Naive B cell (primary cell): ENCODE measurements at regions not wholly inside any gene's neighbourhood (a gene's known extent, or its start where the extent isn't known, plus 50 kb on each side); places are given as distances from the start of the nearest gene placed in this dataset.

ENCODE experiments used
- ATAC-seq, 2 donors: fragments of 150-1000 bp; cut with Tn5 transposase; 2 replicates each; pipeline ENCODE4 v1.10.0; 2021; ENCODE audit warnings: low read depth in 2 of 2, mild to moderate bottlenecking in 2 of 2, moderate library complexity in 2 of 2
- DNase-seq: peaks from one replicate; pipeline ENCODE4 v3.0.0; 2022
- H3K27ac Mint-ChIP-seq, 6 donors: one replicate each; pipeline ENCODE4 v1.8.0; 2020 to 2022; ENCODE audit warnings: mild to moderate bottlenecking in 6 of 6, mixed read lengths in 6 of 6, moderate library complexity in 5 of 6, inconsistent platforms in 2 of 6
- H3K27me3 Mint-ChIP-seq, 3 donors: one replicate each; pipeline ENCODE4 v1.8.0; 2021 to 2022; ENCODE audit warnings: mixed read lengths in 3 of 3, mild to moderate bottlenecking in 1 of 3
- H3K36me3 Mint-ChIP-seq, 2 donors: one replicate each; pipeline ENCODE4 v1.8.0; 2020 to 2022; ENCODE audit warnings: mixed read lengths in 2 of 2, inconsistent platforms in 1 of 2, mild to moderate bottlenecking in 1 of 2
- H3K4me1 Mint-ChIP-seq, 3 donors: one replicate each; pipeline ENCODE4 v1.8.0; 2020 to 2022; ENCODE audit warnings: mixed read lengths in 3 of 3, inconsistent platforms in 1 of 3, mild to moderate bottlenecking in 1 of 3, moderate library complexity in 1 of 3
- H3K4me3 Mint-ChIP-seq, 8 donors: one replicate each; pipeline ENCODE4 v1.8.0; 2020 to 2022; ENCODE audit warnings: mild to moderate bottlenecking in 8 of 8, mixed read lengths in 8 of 8, moderate library complexity in 8 of 8, inconsistent platforms in 2 of 8
- H3K9me3 Mint-ChIP-seq, 7 donors: one replicate each; pipeline ENCODE4 v1.8.0; 2020 to 2022; ENCODE audit warnings: mixed read lengths in 7 of 7, mild to moderate bottlenecking in 5 of 7, inconsistent platforms in 2 of 7, moderate library complexity in 1 of 7

DNA sequence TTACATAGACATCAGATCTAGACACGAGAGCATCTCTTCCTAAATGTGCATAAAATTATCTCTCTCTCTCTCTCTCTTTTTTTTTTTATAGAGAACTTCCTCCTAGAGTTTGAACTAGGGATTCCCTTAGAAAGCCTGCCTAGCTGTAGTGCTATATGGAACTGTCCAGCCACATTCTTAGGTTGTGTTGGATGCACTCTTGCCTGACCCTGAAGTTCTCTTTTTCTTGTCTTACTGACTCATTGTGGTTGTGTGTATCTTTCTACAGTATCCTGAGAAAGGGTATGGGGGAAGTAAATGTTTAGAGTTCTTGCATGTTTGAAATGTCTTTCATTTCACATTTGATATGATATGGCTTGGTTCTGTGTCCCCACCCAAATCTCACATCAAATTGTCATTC, 368.2 kb downstream of the CDH2 start:
- H3K4me1 Mint-ChIP-seq, result no peaks in the 10 kb centered on the region
- H3K27ac Mint-ChIP-seq, result no peak overlapping the region
- H3K9me3 Mint-ChIP-seq, result peaks cover 2 to 16% (median 8%) of the 10 kb centered on the region in 7 donors
- ATAC-seq, result no peak
- DNase-seq, result no peak
- no peak overlapping the region for H3K4me3 Mint-ChIP-seq
- no peaks in the 10 kb centered on the region for H3K36me3 Mint-ChIP-seq
- H3K27me3 Mint-ChIP-seq, result no peaks in the 10 kb centered on the region

DNA sequence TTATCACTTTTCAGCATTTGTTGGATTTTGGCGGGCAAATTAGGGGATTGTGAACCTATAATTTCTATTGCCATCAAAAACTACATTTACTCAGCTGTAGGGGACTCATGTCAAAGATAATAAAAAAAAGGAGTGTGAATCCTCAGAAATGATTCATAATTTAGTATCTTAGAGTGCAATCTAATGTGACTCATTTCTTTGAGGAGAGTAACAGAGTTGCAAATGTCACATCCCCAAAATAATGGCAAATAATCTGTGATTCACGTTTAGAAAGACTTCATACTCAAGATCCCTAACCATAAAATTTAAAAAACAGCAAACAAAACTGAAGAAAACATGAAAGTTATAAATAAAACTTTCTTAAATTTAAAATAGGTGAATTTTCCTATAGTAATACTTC, 373.0 kb downstream of the CDH2 start:
- ATAC-seq (no peak), DNase-seq (no peak)
- Mint-ChIP-seq H3K4me1 (no peaks in the 10 kb centered on the region), H3K27ac (no peak overlapping the region), H3K9me3 (peaks cover 0 to 10% (median 2%) of the 10 kb centered on the region in 7 donors), H3K36me3 (no peaks in the 10 kb centered on the region), H3K4me3 (no peak overlapping the region), H3K27me3 (no peaks in the 10 kb centered on the region)

GRCh38 chr18:27797484-27797883, 379.4 kb downstream of the CDH2 start:
- Mint-ChIP-seq H3K9me3 (peaks cover 0 to 3% (median 0%) of the 10 kb centered on the region in 7 donors), H3K4me1 (no peaks in the 10 kb centered on the region), H3K27me3 (no peaks in the 10 kb centered on the region), H3K36me3 (no peaks in the 10 kb centered on the region), H3K4me3 (no peak overlapping the region), H3K27ac (no peak overlapping the region)
- ATAC-seq, result no peak
- DNase-seq, result no peak

GRCh38 chr18:27794181-27794926, 382.6 kb downstream of the CDH2 start:
- Mint-ChIP-seq H3K36me3 (no peaks in the 10 kb centered on the region), H3K9me3 (peaks cover 0 to 3% (median 0%) of the 10 kb centered on the region in 7 donors), H3K4me1 (no peaks in the 10 kb centered on the region), H3K27me3 (no peaks in the 10 kb centered on the region), H3K4me3 (no peak overlapping the region), H3K27ac (no peak overlapping the region)
- ATAC-seq, result no peak
- no peak for DNase-seq

DNA sequence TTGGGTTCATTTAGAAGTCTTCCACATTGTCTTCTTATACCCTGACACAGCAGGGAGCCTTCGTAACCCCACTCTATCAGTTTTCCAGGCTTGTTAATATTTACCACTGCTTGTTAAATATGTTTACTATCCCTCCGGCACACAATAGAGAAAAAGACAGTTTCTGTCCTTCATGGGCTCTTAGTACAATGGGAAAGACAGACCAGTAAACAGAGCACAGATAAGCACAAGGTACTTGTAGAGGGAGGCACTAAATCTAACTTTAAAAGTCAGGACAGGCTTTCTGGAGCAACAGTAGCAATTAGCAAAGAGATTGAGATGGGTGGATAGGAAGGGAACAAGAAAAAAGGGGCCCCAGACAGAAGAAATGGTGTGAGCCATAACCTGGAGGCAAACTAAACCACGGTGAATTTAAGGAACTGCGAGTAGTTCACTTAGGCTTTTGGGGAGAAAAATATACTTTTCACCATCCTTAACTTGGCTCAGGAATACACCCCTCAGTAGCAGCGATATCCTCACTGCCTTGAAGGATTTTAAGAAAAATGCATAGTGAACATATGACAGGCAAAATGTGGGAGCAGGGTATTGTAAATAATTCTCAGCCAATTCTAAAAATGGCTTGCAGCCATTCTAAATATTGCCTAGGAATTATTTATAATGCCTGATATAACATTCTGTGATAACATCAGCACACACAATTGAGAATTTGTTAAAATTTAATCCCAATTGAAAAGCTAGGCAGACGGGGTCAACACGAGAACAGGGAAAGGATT, 383.7 kb downstream of the CDH2 start:
- no peak for DNase-seq
- peaks cover 0 to 3% (median 0%) of the 10 kb centered on the region in 7 donors for H3K9me3 Mint-ChIP-seq

GRCh38 chr18:27789406-27789805, 387.5 kb downstream of the CDH2 start:
- Mint-ChIP-seq H3K4me1 (no peaks in the 10 kb centered on the region), H3K36me3 (no peaks in the 10 kb centered on the region), H3K4me3 (no peak overlapping the region), H3K27ac (no peak overlapping the region), H3K27me3 (no peaks in the 10 kb centered on the region), H3K9me3 (peaks cover 0 to 10% (median 6%) of the 10 kb centered on the region in 7 donors)
- no peak for DNase-seq
- ATAC-seq, result no peak

More for the DNA sequence above, 383.7 kb downstream of the CDH2 start:
- Mint-ChIP-seq H3K4me1 (no peaks in the 10 kb centered on the region), H3K4me3 (no peak overlapping the region), H3K36me3 (no peaks in the 10 kb centered on the region), H3K27me3 (no peaks in the 10 kb centered on the region), H3K27ac (no peak overlapping the region)
- no peak for ATAC-seq

GRCh38 chr18:27787547-27787946, 389.4 kb downstream of the CDH2 start:
- no peak for ATAC-seq
- no peaks in the 10 kb centered on the region for H3K27me3 Mint-ChIP-seq
- H3K36me3 Mint-ChIP-seq, result no peaks in the 10 kb centered on the region
- H3K4me1 Mint-ChIP-seq, result no peaks in the 10 kb centered on the region
- H3K27ac Mint-ChIP-seq, result no peak overlapping the region
- DNase-seq, result no peak
- H3K9me3 Mint-ChIP-seq, result peaks cover 2 to 13% (median 6%) of the 10 kb centered on the region in 7 donors
- H3K4me3 Mint-ChIP-seq, result no peak overlapping the region

GRCh38 chr18:27785815-27786471, 391.0 kb downstream of the CDH2 start:
- DNase-seq (no peak), ATAC-seq (no peak)
- H3K27ac Mint-ChIP-seq, result no peak overlapping the region
- no peak overlapping the region for H3K4me3 Mint-ChIP-seq
- H3K36me3 Mint-ChIP-seq, result no peaks in the 10 kb centered on the region
- no peaks in the 10 kb centered on the region for H3K4me1 Mint-ChIP-seq
- peaks cover 2 to 13% (median 6%) of the 10 kb centered on the region in 7 donors for H3K9me3 Mint-ChIP-seq
- no peaks in the 10 kb centered on the region for H3K27me3 Mint-ChIP-seq

GRCh38 chr18:27780061-27780745, 396.7 kb downstream of the CDH2 start:
- Mint-ChIP-seq H3K9me3 (peaks cover 0 to 9% (median 2%) of the 10 kb centered on the region in 7 donors), H3K4me1 (no peaks in the 10 kb centered on the region), H3K36me3 (no peaks in the 10 kb centered on the region), H3K27ac (no peak overlapping the region), H3K27me3 (no peaks in the 10 kb centered on the region), H3K4me3 (no peak overlapping the region)
- ATAC-seq, result no peak
- DNase-seq, result no peak

GRCh38 chr18:27778925-27779324, 398.0 kb downstream of the CDH2 start:
- peaks cover 0 to 8% (median 2%) of the 10 kb centered on the region in 7 donors for H3K9me3 Mint-ChIP-seq
- ATAC-seq (no peak), DNase-seq (no peak)
- H3K4me1 Mint-ChIP-seq, result no peaks in the 10 kb centered on the region
- no peak overlapping the region for H3K4me3 Mint-ChIP-seq
- no peak overlapping the region for H3K27ac Mint-ChIP-seq
- no peaks in the 10 kb centered on the region for H3K27me3 Mint-ChIP-seq
- H3K36me3 Mint-ChIP-seq, result no peaks in the 10 kb centered on the region

DNA sequence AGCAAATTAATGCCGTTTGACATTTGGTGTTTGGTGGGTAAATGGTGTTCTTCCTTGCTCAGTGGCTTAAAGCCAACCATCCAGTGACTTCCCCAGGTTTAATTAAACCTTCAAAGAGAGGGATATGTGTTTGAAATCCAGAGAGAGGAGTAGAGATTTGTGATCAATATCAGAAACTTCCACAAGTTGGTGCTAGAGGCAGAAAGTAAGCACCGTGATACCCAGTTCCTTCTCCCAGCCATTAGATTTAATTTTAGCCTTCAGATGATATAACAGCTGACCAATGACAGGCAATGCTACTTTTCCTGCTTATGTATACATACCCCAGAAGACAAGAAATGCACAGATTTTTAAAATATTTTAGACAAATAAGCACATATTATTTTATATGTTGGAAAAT, 398.5 kb downstream of the CDH2 start:
- H3K36me3 Mint-ChIP-seq, result no peaks in the 10 kb centered on the region
- H3K27ac Mint-ChIP-seq, result no peak overlapping the region
- no peaks in the 10 kb centered on the region for H3K27me3 Mint-ChIP-seq
- no peak overlapping the region for H3K4me3 Mint-ChIP-seq
- ATAC-seq (no peak), DNase-seq (no peak)
- H3K4me1 Mint-ChIP-seq, result no peaks in the 10 kb centered on the region
- H3K9me3 Mint-ChIP-seq, result peaks cover 0 to 8% (median 2%) of the 10 kb centered on the region in 7 donors

DNA sequence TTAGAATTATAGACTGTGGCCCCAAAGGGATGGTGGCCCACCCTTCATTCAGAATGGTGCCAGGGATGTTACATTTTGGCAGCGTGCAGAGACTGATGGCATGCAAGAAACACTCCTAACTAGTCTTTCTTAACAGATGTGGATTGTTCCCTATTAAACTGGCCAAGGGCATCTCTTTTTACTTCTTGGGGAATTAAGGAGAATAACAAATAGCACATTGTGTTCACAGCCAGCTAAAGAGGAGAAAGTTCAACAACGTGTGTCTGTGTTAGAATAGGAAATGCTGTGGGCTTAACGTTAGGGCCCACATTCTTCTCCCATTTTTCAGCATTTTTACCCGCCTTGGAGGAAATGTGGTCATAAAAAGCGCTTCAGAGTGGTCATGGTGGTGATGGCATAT, 404.8 kb downstream of the CDH2 start:
- DNase-seq (no peak), ATAC-seq (no peak)
- Mint-ChIP-seq H3K4me3 (no peak overlapping the region), H3K9me3 (peaks cover 0 to 8% (median 2%) of the 10 kb centered on the region in 7 donors), H3K27me3 (no peaks in the 10 kb centered on the region), H3K27ac (no peak overlapping the region), H3K36me3 (no peaks in the 10 kb centered on the region), H3K4me1 (no peaks in the 10 kb centered on the region)

GRCh38 chr18:27771571-27771970, 405.4 kb downstream of the CDH2 start:
- no peaks in the 10 kb centered on the region for H3K27me3 Mint-ChIP-seq
- no peak overlapping the region for H3K4me3 Mint-ChIP-seq
- peaks cover 0 to 8% (median 2%) of the 10 kb centered on the region in 7 donors for H3K9me3 Mint-ChIP-seq
- ATAC-seq (no peak), DNase-seq (no peak)
- no peaks in the 10 kb centered on the region for H3K36me3 Mint-ChIP-seq
- no peaks in the 10 kb centered on the region for H3K4me1 Mint-ChIP-seq
- no peak overlapping the region for H3K27ac Mint-ChIP-seq
